SK-N-SH (cell line): ENCODE measurements at regions not wholly inside any gene's neighbourhood (a gene's known extent, or its start where the extent isn't known, plus 50 kb on each side); places are given as distances from the start of the nearest gene placed in this dataset.

Experiments used
- CTCF ChIA-PET: fragments of 300-600, 350-600 bp; formaldehyde crosslinking; extraction: SDS; loops from one replicate; lab custom pipeline; 2021; lab: Yijun Ruan, JAX
- POLR2A ChIA-PET: fragments of 350-600 bp; sonication (Branson Sonifier 250); formaldehyde crosslinking; extraction: SDS; loops from one replicate; lab custom pipeline; 2020; ENCODE audit warnings: antibody characterized with exemption, inconsistent platforms; lab: Yijun Ruan, JAX
- DNase-seq: peaks from one replicate; pipeline ENCODE4 v3.0.0; 2012
- H2AFZ ChIP-seq: fragments of 200-600 bp; sonication (generic); 2 replicates; pipeline ENCODE4 v1.8.1; 2016; ENCODE audit warnings: antibody characterized with exemption, mild to moderate bottlenecking, low read depth
- H3F3A ChIP-seq: fragments of 200-600 bp; sonication (generic); replicated peaks from 2 replicates; pipeline ENCODE3; 2016; ENCODE audit warnings: antibody characterized with exemption, mild to moderate bottlenecking; ENCODE audit not compliant: insufficient read depth
- H3K27ac ChIP-seq, 2 experiments: fragments of 200-500 bp in 1 of 2; fragments of 200-600 bp in 1 of 2; sonication (Bioruptor generic) in 1 of 2; sonication (generic), shearing (Covaris generic) in 1 of 2; 2 replicates each; pipeline versions ENCODE4 v1.5.1 to v1.6.1; 2014 to 2016; ENCODE audit warnings: low read depth in 2 of 2, inconsistent platforms in 1 of 2, low read length in 1 of 2, mild to moderate bottlenecking in 1 of 2, mixed read lengths in 1 of 2
- H3K27me3 ChIP-seq: fragments of 200-600 bp; sonication (generic), shearing (Covaris generic); 2 replicates; pipeline ENCODE4 v1.6.1; 2016; ENCODE audit warnings: mixed run types; ENCODE audit not compliant: insufficient read depth
- H3K36me3 ChIP-seq, 2 experiments: fragments of 200-500 bp in 1 of 2; fragments of 200-600 bp in 1 of 2; sonication (Bioruptor generic) in 1 of 2; sonication (generic) in 1 of 2; replicated peaks in 1 of 2; 2 replicates each; pipeline versions ENCODE3 to v1.5.1; 2014 to 2016; ENCODE audit warnings: low read length in 1 of 2, mild to moderate bottlenecking in 1 of 2; ENCODE audit not compliant: insufficient read depth in 2 of 2, control insufficient read depth in 1 of 2
- H3K4me1 ChIP-seq, 2 experiments: fragments of 200-500 bp in 1 of 2; fragments of 200-600 bp in 1 of 2; sonication (Bioruptor generic) in 1 of 2; sonication (generic), shearing (Covaris generic) in 1 of 2; 2 replicates each; pipeline versions ENCODE4 v1.5.1 to v1.6.1; 2014 to 2016; ENCODE audit warnings: low read depth in 1 of 2, low read length in 1 of 2, mixed run types in 1 of 2; ENCODE audit not compliant: insufficient read depth in 2 of 2, control insufficient read depth in 1 of 2
- H3K4me2 ChIP-seq: fragments of 200-600 bp; sonication (generic), shearing (Covaris generic); 2 replicates; pipeline ENCODE4 v1.6.1; 2017; ENCODE audit warnings: mixed run types
- H3K4me3 ChIP-seq, 2 experiments: fragments of 200-500 bp in 1 of 2; fragments of 200-600 bp in 1 of 2; sonication (Bioruptor generic) in 1 of 2; sonication (generic), shearing (Covaris generic) in 1 of 2; 2 replicates each; pipeline versions ENCODE4 v1.5.1 to v1.8.1; 2014 to 2016; ENCODE audit warnings: low read depth in 2 of 2, inconsistent platforms in 1 of 2, low read length in 1 of 2, mild to moderate bottlenecking in 1 of 2, mixed read lengths in 1 of 2, moderate library complexity in 1 of 2
- H3K79me2 ChIP-seq: fragments of 200-600 bp; sonication (generic); 2 replicates; pipeline ENCODE4 v1.8.1; 2017; ENCODE audit warnings: mild to moderate bottlenecking; ENCODE audit not compliant: insufficient read depth
- H3K9ac ChIP-seq: fragments of 200-600 bp; sonication (generic); 2 replicates; pipeline ENCODE4 v1.6.1; 2017; ENCODE audit warnings: mixed run types
- H3K9me2 ChIP-seq: fragments of 200-600 bp; sonication (generic); 2 replicates; pipeline ENCODE4 v1.6.1; 2017; ENCODE audit warnings: mixed run types
- H3K9me3 ChIP-seq: fragments of 200-600 bp; sonication (generic); 2 replicates; pipeline ENCODE4 v1.6.1; 2017; ENCODE audit warnings: mixed run types, mild to moderate bottlenecking, moderate library complexity
- H4K20me1 ChIP-seq: fragments of 200-600 bp; sonication (generic); 2 replicates; pipeline ENCODE4 v1.6.1; 2017; ENCODE audit warnings: mild to moderate bottlenecking, mixed run types; ENCODE audit not compliant: insufficient read depth
- CTCF ChIP-seq: fragments of 200-600 bp; sonication (generic); IDR thresholded peaks from 2 replicates; pipeline ENCODE4 v1.6.1; 2017; ENCODE audit warnings: antibody characterized with exemption, mild to moderate bottlenecking, moderate library complexity
- ELF1 ChIP-seq: IDR thresholded peaks from 2 replicates; pipeline ENCODE4 v1.4.0; 2012
- EP300 ChIP-seq, 2 experiments: IDR thresholded peaks; 2 replicates each; pipeline versions ENCODE4 v1.4.0 to v1.6.1; 2012; ENCODE audit warnings: borderline replicate concordance in 1 of 2, low read depth in 1 of 2, low read length in 1 of 2
- EZH2phosphoT487 ChIP-seq: fragments of 200-600 bp; sonication (generic); IDR thresholded peaks from 2 replicates; pipeline ENCODE4 v1.6.1; 2017; ENCODE audit warnings: low read depth, mixed run types, mild to moderate bottlenecking, antibody characterized with exemption, moderate library complexity, borderline replicate concordance
- FOXJ3 ChIP-seq: sonication (generic); formaldehyde crosslinking; IDR thresholded peaks from 2 replicates; pipeline ENCODE4 v1.5.1; 2020; ENCODE audit warnings: mild to moderate bottlenecking, missing genetic modification reagents
- FOXM1 ChIP-seq: IDR thresholded peaks from 2 replicates; pipeline ENCODE4 v1.4.0; 2012; ENCODE audit warnings: low read depth, mild to moderate bottlenecking
- GABPA ChIP-seq: IDR thresholded peaks from 2 replicates; pipeline ENCODE4 v1.4.0; 2012; ENCODE audit warnings: low read depth, mild to moderate bottlenecking
- MXI1 ChIP-seq: IDR thresholded peaks from 2 replicates; pipeline ENCODE4 v1.6.1; 2012; ENCODE audit warnings: mild to moderate bottlenecking, low read depth, low read length, improper control_type of control experiment
- NFIC ChIP-seq: IDR thresholded peaks from 2 replicates; pipeline ENCODE4 v1.4.0; 2012; ENCODE audit warnings: borderline replicate concordance
- POLR2AphosphoS5 ChIP-seq: IDR thresholded peaks from 2 replicates; pipeline ENCODE4 v1.6.1; 2012; ENCODE audit warnings: low read depth, low read length
- RAD21 ChIP-seq: IDR thresholded peaks from 2 replicates; pipeline ENCODE4 v1.6.1; 2012; ENCODE audit warnings: mild to moderate bottlenecking, low read length
- RCOR1 ChIP-seq: fragments of 150-350 bp; IDR thresholded peaks from 2 replicates; pipeline ENCODE4 v1.6.1; 2017; ENCODE audit warnings: antibody characterized with exemption, low read length
- SIN3A ChIP-seq: IDR thresholded peaks from 2 replicates; pipeline ENCODE4 v1.6.1; 2012; ENCODE audit warnings: low read depth, mild to moderate bottlenecking, low read length, moderate library complexity, borderline replicate concordance
- SMC3 ChIP-seq: IDR thresholded peaks from 2 replicates; pipeline ENCODE4 v1.6.1; 2012; ENCODE audit warnings: low read depth, low read length, improper control_type of control experiment
- TCF12 ChIP-seq: IDR thresholded peaks from 2 replicates; pipeline ENCODE4 v1.4.0; 2012
- TEAD4 ChIP-seq: IDR thresholded peaks from 2 replicates; pipeline ENCODE4 v1.4.0; 2012; ENCODE audit warnings: mild to moderate bottlenecking, borderline replicate concordance; ENCODE audit not compliant: insufficient read depth
- USF2 ChIP-seq: fragments of 150-350 bp; IDR thresholded peaks from 2 replicates; pipeline ENCODE4 v1.6.1; 2017; ENCODE audit warnings: antibody characterized with exemption, low read length, low read depth, borderline replicate concordance
- YY1 ChIP-seq: IDR thresholded peaks from 2 replicates; pipeline ENCODE4 v1.4.0; 2012; ENCODE audit warnings: low read depth, mild to moderate bottlenecking
- TF ChIP-seq, protein P1 (sequence below): IDR thresholded peaks from 2 replicates; pipeline ENCODE4 v1.4.0; 2012; ENCODE audit warnings: low read depth, borderline replicate concordance
- TF ChIP-seq, protein P2 (sequence below): fragments of 150-350 bp; IDR thresholded peaks from 2 replicates; pipeline ENCODE4 v1.6.1; 2016; ENCODE audit warnings: mild to moderate bottlenecking, low read depth, low read length

GRCh38 chr9:29325894-29326293 is 1752.6 kb upstream of the C9orf72 start:
- ChIA-PET CTCF (no interaction called here), POLR2A (no interaction called here)
- H3K9ac ChIP-seq: no peak overlapping the region

More at GRCh38 chr9:29325894-29326293, 1752.6 kb upstream of the C9orf72 start:
- no peaks in the 10 kb centered on the region for H3F3A ChIP-seq
- H3K4me3 ChIP-seq: no peak overlapping the region
- H4K20me1 ChIP-seq: no peaks in the 10 kb centered on the region
- no peaks in the 10 kb centered on the region for H3K27me3 ChIP-seq
- H2AFZ ChIP-seq: no peak overlapping the region
- no peak for DNase-seq
- peaks cover 0 to 3% of the 10 kb centered on the region in 2 experiments; a peak in 1 of 4 replicates for H3K4me1 ChIP-seq
- H3K36me3 ChIP-seq: no peaks in the 10 kb centered on the region
- H3K9me2 ChIP-seq: no peaks in the 10 kb centered on the region
- H3K9me3 ChIP-seq: no peaks in the 10 kb centered on the region
- no peaks in the 10 kb centered on the region for H3K79me2 ChIP-seq
- no peak overlapping the region for H3K4me2 ChIP-seq
- H3K27ac ChIP-seq: no peak overlapping the region
- no peak for TF ChIP-seq RCOR1
- TF ChIP-seq SMC3: no peak
- TF ChIP-seq YY1: no peak
- no peak for TF ChIP-seq POLR2AphosphoS5
- no peak for TF ChIP-seq TCF12
- no peak for TF ChIP-seq FOXJ3 (CRISPR knock-in tag)
- TF ChIP-seq, protein P1, sequence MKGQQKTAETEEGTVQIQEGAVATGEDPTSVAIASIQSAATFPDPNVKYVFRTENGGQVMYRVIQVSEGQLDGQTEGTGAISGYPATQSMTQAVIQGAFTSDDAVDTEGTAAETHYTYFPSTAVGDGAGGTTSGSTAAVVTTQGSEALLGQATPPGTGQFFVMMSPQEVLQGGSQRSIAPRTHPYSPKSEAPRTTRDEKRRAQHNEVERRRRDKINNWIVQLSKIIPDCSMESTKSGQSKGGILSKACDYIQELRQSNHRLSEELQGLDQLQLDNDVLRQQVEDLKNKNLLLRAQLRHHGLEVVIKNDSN: no peak
- no peak for TF ChIP-seq MXI1
- no peak for TF ChIP-seq EP300 (IDR thresholded peaks at IDR 0.05; ENCODE audit: borderline replicate concordance in 1 of 2, low read depth in 1 of 2, low read length in 1 of 2)
- TF ChIP-seq CTCF: no peak
- TF ChIP-seq, protein P2, sequence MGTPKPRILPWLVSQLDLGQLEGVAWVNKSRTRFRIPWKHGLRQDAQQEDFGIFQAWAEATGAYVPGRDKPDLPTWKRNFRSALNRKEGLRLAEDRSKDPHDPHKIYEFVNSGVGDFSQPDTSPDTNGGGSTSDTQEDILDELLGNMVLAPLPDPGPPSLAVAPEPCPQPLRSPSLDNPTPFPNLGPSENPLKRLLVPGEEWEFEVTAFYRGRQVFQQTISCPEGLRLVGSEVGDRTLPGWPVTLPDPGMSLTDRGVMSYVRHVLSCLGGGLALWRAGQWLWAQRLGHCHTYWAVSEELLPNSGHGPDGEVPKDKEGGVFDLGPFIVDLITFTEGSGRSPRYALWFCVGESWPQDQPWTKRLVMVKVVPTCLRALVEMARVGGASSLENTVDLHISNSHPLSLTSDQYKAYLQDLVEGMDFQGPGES: no peak
- TF ChIP-seq GABPA: no peak
- TF ChIP-seq ELF1: no peak
- no peak for TF ChIP-seq RAD21
- TF ChIP-seq TEAD4: no peak
- TF ChIP-seq EZH2phosphoT487: no peak
- no peak for TF ChIP-seq NFIC
- TF ChIP-seq FOXM1: no peak
- no peak for TF ChIP-seq USF2
- TF ChIP-seq SIN3A: no peak
